Neural cell (in vitro differentiated cells): ENCODE measurements at regions not wholly inside any gene's neighbourhood (a gene's known extent, or its start where the extent isn't known, plus 50 kb on each side); places are given as distances from the start of the nearest gene placed in this dataset.

Experiments
- EP300 ChIP-seq: fragments of 450-650 bp; conservative IDR thresholded peaks from 2 replicates; pipeline ENCODE4 v1.6.1; 2014; ENCODE audit warnings: antibody characterized with exemption, mild to moderate bottlenecking, moderate library complexity; ENCODE audit not compliant: poor library complexity, severe bottlenecking
- EZH2 ChIP-seq: fragments of 200-600, 300-800 bp; shearing (Covaris generic), sonication (generic); IDR thresholded peaks from 2 replicates; pipeline ENCODE4 v1.6.1; 2014; ENCODE audit warnings: antibody characterized with exemption, low read length, borderline replicate concordance, mild to moderate bottlenecking; ENCODE audit not compliant: insufficient read depth, poor library complexity, severe bottlenecking
- RAD21 ChIP-seq: fragments of 450-650 bp; conservative IDR thresholded peaks from 2 replicates; pipeline ENCODE4 v1.6.1; 2014; ENCODE audit warnings: antibody characterized with exemption, mild to moderate bottlenecking, moderate library complexity
- REST ChIP-seq: IDR thresholded peaks from 2 replicates; pipeline ENCODE4 v1.6.1; 2012; ENCODE audit warnings: borderline replicate concordance
- TF ChIP-seq, protein P1 (sequence below): fragments of 450-650 bp; IDR thresholded peaks from 2 replicates; pipeline ENCODE4 v1.5.1; 2014; ENCODE audit warnings: antibody characterized with exemption, mild to moderate bottlenecking, moderate library complexity; ENCODE audit not compliant: poor library complexity, severe bottlenecking

GRCh38 chr2:41149054-41149453, 697.2 kb upstream of the SLC8A1 start:
- TF ChIP-seq, protein P1, sequence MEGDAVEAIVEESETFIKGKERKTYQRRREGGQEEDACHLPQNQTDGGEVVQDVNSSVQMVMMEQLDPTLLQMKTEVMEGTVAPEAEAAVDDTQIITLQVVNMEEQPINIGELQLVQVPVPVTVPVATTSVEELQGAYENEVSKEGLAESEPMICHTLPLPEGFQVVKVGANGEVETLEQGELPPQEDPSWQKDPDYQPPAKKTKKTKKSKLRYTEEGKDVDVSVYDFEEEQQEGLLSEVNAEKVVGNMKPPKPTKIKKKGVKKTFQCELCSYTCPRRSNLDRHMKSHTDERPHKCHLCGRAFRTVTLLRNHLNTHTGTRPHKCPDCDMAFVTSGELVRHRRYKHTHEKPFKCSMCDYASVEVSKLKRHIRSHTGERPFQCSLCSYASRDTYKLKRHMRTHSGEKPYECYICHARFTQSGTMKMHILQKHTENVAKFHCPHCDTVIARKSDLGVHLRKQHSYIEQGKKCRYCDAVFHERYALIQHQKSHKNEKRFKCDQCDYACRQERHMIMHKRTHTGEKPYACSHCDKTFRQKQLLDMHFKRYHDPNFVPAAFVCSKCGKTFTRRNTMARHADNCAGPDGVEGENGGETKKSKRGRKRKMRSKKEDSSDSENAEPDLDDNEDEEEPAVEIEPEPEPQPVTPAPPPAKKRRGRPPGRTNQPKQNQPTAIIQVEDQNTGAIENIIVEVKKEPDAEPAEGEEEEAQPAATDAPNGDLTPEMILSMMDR = no peak
- no peak for TF ChIP-seq RAD21
- TF ChIP-seq EP300 = no peak
- TF ChIP-seq EZH2 = no peak
- TF ChIP-seq REST = no peak
